Stomach smooth muscle (tissue), 2 donors: ENCODE measurements at regions not wholly inside any gene's neighbourhood (a gene's known extent, or its start where the extent isn't known, plus 50 kb on each side); places are given as distances from the start of the nearest gene placed in this dataset.
"Not testable (repeated sequence)": the region's sequence is repeated elsewhere in the genome, so short reads cannot be mapped to it uniquely, and the experiment has no call there.

Experiments
- H3K27ac ChIP-seq: one replicate; pipeline ENCODE4 v1.7.0; 2013; ENCODE audit warnings: mild to moderate bottlenecking, low read length, inconsistent platforms
- H3K27me3 ChIP-seq, 2 donors: one replicate each; pipeline ENCODE4 v1.7.0; 2013; ENCODE audit warnings: low read length in 2 of 2; ENCODE audit not compliant: insufficient read depth in 2 of 2, control insufficient read depth in 1 of 2
- H3K36me3 ChIP-seq, 2 donors: one replicate each; pipeline ENCODE4 v1.7.0; 2013; ENCODE audit warnings: low read length in 2 of 2; ENCODE audit not compliant: control insufficient read depth in 2 of 2, insufficient read depth in 2 of 2
- H3K4me1 ChIP-seq: one replicate; pipeline ENCODE4 v1.7.0; 2013; ENCODE audit warnings: low read length; ENCODE audit not compliant: control insufficient read depth, insufficient read depth
- H3K4me3 ChIP-seq, 2 donors: one replicate each; pipeline ENCODE4 v1.7.0; 2013; ENCODE audit warnings: low read length in 2 of 2
- H3K9ac ChIP-seq, 2 donors: one replicate each; pipeline ENCODE4 v1.7.0; 2013; ENCODE audit warnings: low read length in 2 of 2, mild to moderate bottlenecking in 1 of 2
- H3K9me3 ChIP-seq, 2 donors: one replicate each; pipeline ENCODE4 v1.7.0; 2013; ENCODE audit warnings: low read length in 2 of 2; ENCODE audit not compliant: control insufficient read depth in 2 of 2
- donor health status: healthy.
- donor health status: Pancreatic carcinoma.

GRCh38 chr22:11795979-11796378, 3732.0 kb upstream of the OR11H1 start:
- not testable (repeated sequence) for H3K9me3 ChIP-seq, H3K4me3 ChIP-seq

DNA sequence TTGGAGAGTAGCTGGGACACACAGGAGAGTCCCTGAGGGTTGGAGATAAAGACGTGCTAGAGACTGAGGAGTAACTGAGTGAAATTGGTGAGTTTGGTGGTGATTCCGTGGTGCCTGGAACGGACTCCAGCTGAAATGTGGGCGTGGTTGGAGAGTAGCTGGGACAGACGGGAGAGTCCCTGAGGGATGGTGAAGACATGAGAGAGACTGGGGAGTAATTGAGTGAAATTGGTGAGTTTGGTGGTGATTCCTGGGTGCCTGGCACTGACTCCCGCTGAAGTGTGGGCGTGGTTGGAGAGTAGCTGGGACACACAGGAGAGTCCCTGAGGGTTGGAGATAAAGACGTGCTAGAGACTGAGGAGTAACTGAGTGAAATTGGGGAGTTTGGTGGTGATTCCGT, 3712.5 kb upstream of the OR11H1 start:
- H3K9ac ChIP-seq, H3K9me3 ChIP-seq, H3K4me1 ChIP-seq, H3K4me3 ChIP-seq, H3K27me3 ChIP-seq, H3K36me3 ChIP-seq, H3K27ac ChIP-seq: not testable (repeated sequence)

More at GRCh38 chr22:11795979-11796378, 3732.0 kb upstream of the OR11H1 start:
- H3K27me3 ChIP-seq, H3K36me3 ChIP-seq, H3K9ac ChIP-seq, H3K27ac ChIP-seq, H3K4me1 ChIP-seq: not testable (repeated sequence)

GRCh38 chr22:11818845-11819244, 3709.1 kb upstream of the OR11H1 start:
- H3K4me3 ChIP-seq, H3K9me3 ChIP-seq, H3K36me3 ChIP-seq: not testable (repeated sequence)

DNA sequence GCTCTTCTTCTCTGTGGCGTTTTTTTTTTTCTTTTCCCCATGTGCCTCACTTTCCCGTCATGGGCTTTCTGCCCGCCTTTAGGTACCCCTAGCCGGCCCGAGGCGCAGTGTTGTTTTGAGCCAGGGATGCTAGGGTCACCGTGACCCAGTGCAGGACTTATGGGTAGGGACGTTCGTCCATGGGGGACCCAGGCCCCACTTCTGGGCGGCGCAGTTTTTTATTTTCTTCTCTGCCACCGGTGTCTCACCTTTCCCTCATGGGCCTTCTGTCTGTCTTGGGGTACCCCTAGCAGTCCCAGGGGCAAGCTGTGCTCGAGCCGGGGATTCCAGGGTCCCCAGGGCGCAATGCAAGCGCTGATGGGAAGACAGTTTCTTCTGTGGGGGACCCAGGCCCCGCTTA, 3705.7 kb upstream of the OR11H1 start:
- H3K27ac ChIP-seq, H3K27me3 ChIP-seq, H3K36me3 ChIP-seq, H3K9ac ChIP-seq, H3K9me3 ChIP-seq, H3K4me1 ChIP-seq, H3K4me3 ChIP-seq: not testable (repeated sequence)

More at GRCh38 chr22:11818845-11819244, 3709.1 kb upstream of the OR11H1 start:
- not testable (repeated sequence) for H3K27me3 ChIP-seq, H3K27ac ChIP-seq, H3K9ac ChIP-seq, H3K4me1 ChIP-seq

- H3K27me3 ChIP-seq, H3K9me3 ChIP-seq, H3K27ac ChIP-seq, H3K4me3 ChIP-seq, H3K9ac ChIP-seq, H3K36me3 ChIP-seq, H3K4me1 ChIP-seq: not testable (repeated sequence)
Measured at GRCh38 chr22:11825009-11825408, 3703.0 kb upstream of the OR11H1 start.

GRCh38 chr22:11826000-11826399, 3702.0 kb upstream of the OR11H1 start:
- H3K4me1 ChIP-seq, H3K9ac ChIP-seq, H3K36me3 ChIP-seq, H3K9me3 ChIP-seq, H3K27me3 ChIP-seq, H3K27ac ChIP-seq, H3K4me3 ChIP-seq: not testable (repeated sequence)

- not testable (repeated sequence) for H3K4me1 ChIP-seq, H3K27me3 ChIP-seq, H3K9ac ChIP-seq, H3K36me3 ChIP-seq, H3K27ac ChIP-seq, H3K9me3 ChIP-seq
- peak overlapping the region in 1 of 2 donors; percentile 35 for H3K4me3 ChIP-seq
Measured at GRCh38 chr22:11829426-11829825, 3698.6 kb upstream of the OR11H1 start.
